HEK293 (cell line): ENCODE measurements at regions not wholly inside any gene's neighbourhood (a gene's known extent, or its start where the extent isn't known, plus 50 kb on each side); places are given as distances from the start of the nearest gene placed in this dataset.

Experiments used
- KLF1 ChIP-seq: fragments of 450-650 bp; formaldehyde crosslinking; IDR thresholded peaks from 2 replicates; pipeline ENCODE4 v1.5.1; 2016; ENCODE audit warnings: missing biosample characterization, missing genetic modification characterization
- YY1 ChIP-seq: fragments of 450-650 bp; formaldehyde crosslinking; IDR thresholded peaks from 2 replicates; pipeline ENCODE4 v1.5.1; 2018; ENCODE audit warnings: missing biosample characterization, missing genetic modification characterization
- ZBTB10 ChIP-seq: fragments of 450-650 bp; formaldehyde crosslinking; IDR thresholded peaks from 2 replicates; pipeline ENCODE4 v1.5.1; 2016; ENCODE audit warnings: missing biosample characterization, missing genetic modification characterization
- ZBTB8A ChIP-seq: fragments of 450-650 bp; formaldehyde crosslinking; IDR thresholded peaks from 2 replicates; pipeline ENCODE4 v1.5.1; 2016; ENCODE audit warnings: missing biosample characterization, missing genetic modification characterization
- ZNF138 ChIP-seq: fragments of 450-650 bp; formaldehyde crosslinking; IDR thresholded peaks from 2 replicates; pipeline ENCODE4 v1.5.1; 2016; ENCODE audit warnings: missing biosample characterization, missing genetic modification characterization, borderline replicate concordance
- ZNF174 ChIP-seq: fragments of 450-650 bp; formaldehyde crosslinking; IDR thresholded peaks from 2 replicates; pipeline ENCODE4 v1.5.0; 2017; ENCODE audit warnings: missing biosample characterization, mild to moderate bottlenecking, missing genetic modification characterization
- ZNF19 ChIP-seq: fragments of 450-650 bp; formaldehyde crosslinking; IDR thresholded peaks from 2 replicates; pipeline ENCODE4; 2016; ENCODE audit warnings: missing biosample characterization, missing genetic modification characterization, low read depth
- ZNF214 ChIP-seq: fragments of 450-650 bp; formaldehyde crosslinking; IDR thresholded peaks from 2 replicates; pipeline ENCODE4 v1.5.1; 2017; ENCODE audit warnings: missing biosample characterization, mild to moderate bottlenecking, missing genetic modification characterization, borderline replicate concordance
- ZNF248 ChIP-seq: fragments of 450-650 bp; formaldehyde crosslinking; IDR thresholded peaks from 2 replicates; pipeline ENCODE4 v1.5.1; 2017; ENCODE audit warnings: missing biosample characterization, missing genetic modification characterization
- ZNF514 ChIP-seq: fragments of 450-650 bp; formaldehyde crosslinking; IDR thresholded peaks from 2 replicates; pipeline ENCODE4 v1.5.1; 2016; ENCODE audit warnings: missing biosample characterization, missing genetic modification characterization
- ZNF521 ChIP-seq: fragments of 450-650 bp; formaldehyde crosslinking; IDR thresholded peaks from 2 replicates; pipeline ENCODE4 v1.5.1; 2017; ENCODE audit warnings: missing biosample characterization, mild to moderate bottlenecking, missing genetic modification characterization
- ZNF571 ChIP-seq: fragments of 450-650 bp; formaldehyde crosslinking; IDR thresholded peaks from 2 replicates; pipeline ENCODE4 v1.5.0; 2017; ENCODE audit warnings: missing biosample characterization, missing genetic modification characterization
- ZNF623 ChIP-seq: fragments of 450-650 bp; formaldehyde crosslinking; IDR thresholded peaks from 2 replicates; pipeline ENCODE4 v1.5.1; 2016; ENCODE audit warnings: missing biosample characterization, missing genetic modification characterization
- ZNF785 ChIP-seq: fragments of 450-650 bp; formaldehyde crosslinking; IDR thresholded peaks from 2 replicates; pipeline ENCODE4 v1.5.1; 2016; ENCODE audit warnings: missing biosample characterization, missing genetic modification characterization
- ZNF792 ChIP-seq: fragments of 450-650 bp; formaldehyde crosslinking; IDR thresholded peaks from 2 replicates; pipeline ENCODE4 v1.5.1; 2016; ENCODE audit warnings: missing biosample characterization, missing genetic modification characterization
- ZSCAN18 ChIP-seq: fragments of 450-650 bp; formaldehyde crosslinking; IDR thresholded peaks from 2 replicates; pipeline ENCODE4 v1.5.1; 2016; ENCODE audit warnings: missing biosample characterization, missing genetic modification characterization
- TF ChIP-seq, protein P1 (sequence below): fragments of 450-650 bp; formaldehyde crosslinking; IDR thresholded peaks from 2 replicates; pipeline ENCODE4 v1.5.1; 2016; ENCODE audit warnings: missing biosample characterization, missing genetic modification characterization
- TF ChIP-seq, protein P2 (sequence below): fragments of 450-650 bp; formaldehyde crosslinking; IDR thresholded peaks from 2 replicates; pipeline ENCODE4 v1.5.1; 2016; ENCODE audit warnings: missing biosample characterization, missing genetic modification characterization
- TF ChIP-seq, protein P3 (sequence below): fragments of 450-650 bp; formaldehyde crosslinking; IDR thresholded peaks from 2 replicates; pipeline ENCODE4 v1.5.1; 2016; ENCODE audit warnings: missing biosample characterization, missing genetic modification characterization
- TF ChIP-seq, protein P4 (sequence below): fragments of 450-650 bp; IDR thresholded peaks from 2 replicates; pipeline ENCODE4 v1.5.1; 2018; ENCODE audit warnings: missing biosample characterization, mild to moderate bottlenecking, missing genetic modification characterization
- TF ChIP-seq, protein P5 (sequence below): fragments of 450-650 bp; formaldehyde crosslinking; IDR thresholded peaks from 2 replicates; pipeline ENCODE4 v1.5.1; 2016; ENCODE audit warnings: missing biosample characterization, missing genetic modification characterization
- TF ChIP-seq, protein P6 (sequence below): fragments of 450-650 bp; formaldehyde crosslinking; IDR thresholded peaks from 2 replicates; pipeline ENCODE4 v1.5.1; 2016; ENCODE audit warnings: missing biosample characterization, missing genetic modification characterization

- TF ChIP-seq ZSCAN18 (tag by site-specific recombination): peak; percentile 45; the same call in 1 of the 2 replicates
- TF ChIP-seq ZNF138 (tag by site-specific recombination): no peak
- no peak for TF ChIP-seq ZBTB10 (tag by site-specific recombination)
- no peak; the same call in 1 of the 2 replicates for TF ChIP-seq ZNF623 (tag by site-specific recombination)
- no peak for TF ChIP-seq ZNF514
- TF ChIP-seq, protein P1, sequence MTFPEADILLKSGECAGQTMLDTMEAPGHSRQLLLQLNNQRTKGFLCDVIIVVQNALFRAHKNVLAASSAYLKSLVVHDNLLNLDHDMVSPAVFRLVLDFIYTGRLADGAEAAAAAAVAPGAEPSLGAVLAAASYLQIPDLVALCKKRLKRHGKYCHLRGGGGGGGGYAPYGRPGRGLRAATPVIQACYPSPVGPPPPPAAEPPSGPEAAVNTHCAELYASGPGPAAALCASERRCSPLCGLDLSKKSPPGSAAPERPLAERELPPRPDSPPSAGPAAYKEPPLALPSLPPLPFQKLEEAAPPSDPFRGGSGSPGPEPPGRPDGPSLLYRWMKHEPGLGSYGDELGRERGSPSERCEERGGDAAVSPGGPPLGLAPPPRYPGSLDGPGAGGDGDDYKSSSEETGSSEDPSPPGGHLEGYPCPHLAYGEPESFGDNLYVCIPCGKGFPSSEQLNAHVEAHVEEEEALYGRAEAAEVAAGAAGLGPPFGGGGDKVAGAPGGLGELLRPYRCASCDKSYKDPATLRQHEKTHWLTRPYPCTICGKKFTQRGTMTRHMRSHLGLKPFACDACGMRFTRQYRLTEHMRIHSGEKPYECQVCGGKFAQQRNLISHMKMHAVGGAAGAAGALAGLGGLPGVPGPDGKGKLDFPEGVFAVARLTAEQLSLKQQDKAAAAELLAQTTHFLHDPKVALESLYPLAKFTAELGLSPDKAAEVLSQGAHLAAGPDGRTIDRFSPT (tag by site-specific recombination): no peak
- TF ChIP-seq, protein P2, sequence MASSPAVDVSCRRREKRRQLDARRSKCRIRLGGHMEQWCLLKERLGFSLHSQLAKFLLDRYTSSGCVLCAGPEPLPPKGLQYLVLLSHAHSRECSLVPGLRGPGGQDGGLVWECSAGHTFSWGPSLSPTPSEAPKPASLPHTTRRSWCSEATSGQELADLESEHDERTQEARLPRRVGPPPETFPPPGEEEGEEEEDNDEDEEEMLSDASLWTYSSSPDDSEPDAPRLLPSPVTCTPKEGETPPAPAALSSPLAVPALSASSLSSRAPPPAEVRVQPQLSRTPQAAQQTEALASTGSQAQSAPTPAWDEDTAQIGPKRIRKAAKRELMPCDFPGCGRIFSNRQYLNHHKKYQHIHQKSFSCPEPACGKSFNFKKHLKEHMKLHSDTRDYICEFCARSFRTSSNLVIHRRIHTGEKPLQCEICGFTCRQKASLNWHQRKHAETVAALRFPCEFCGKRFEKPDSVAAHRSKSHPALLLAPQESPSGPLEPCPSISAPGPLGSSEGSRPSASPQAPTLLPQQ: no peak; the same call in 1 of the 2 replicates
- no peak for TF ChIP-seq ZNF174
- TF ChIP-seq ZNF521 (tag by site-specific recombination): no peak
- no peak for TF ChIP-seq YY1 (tag by site-specific recombination)
- TF ChIP-seq ZNF248 (tag by site-specific recombination): no peak
- TF ChIP-seq ZNF792 (tag by site-specific recombination): no peak
- TF ChIP-seq, protein P3, sequence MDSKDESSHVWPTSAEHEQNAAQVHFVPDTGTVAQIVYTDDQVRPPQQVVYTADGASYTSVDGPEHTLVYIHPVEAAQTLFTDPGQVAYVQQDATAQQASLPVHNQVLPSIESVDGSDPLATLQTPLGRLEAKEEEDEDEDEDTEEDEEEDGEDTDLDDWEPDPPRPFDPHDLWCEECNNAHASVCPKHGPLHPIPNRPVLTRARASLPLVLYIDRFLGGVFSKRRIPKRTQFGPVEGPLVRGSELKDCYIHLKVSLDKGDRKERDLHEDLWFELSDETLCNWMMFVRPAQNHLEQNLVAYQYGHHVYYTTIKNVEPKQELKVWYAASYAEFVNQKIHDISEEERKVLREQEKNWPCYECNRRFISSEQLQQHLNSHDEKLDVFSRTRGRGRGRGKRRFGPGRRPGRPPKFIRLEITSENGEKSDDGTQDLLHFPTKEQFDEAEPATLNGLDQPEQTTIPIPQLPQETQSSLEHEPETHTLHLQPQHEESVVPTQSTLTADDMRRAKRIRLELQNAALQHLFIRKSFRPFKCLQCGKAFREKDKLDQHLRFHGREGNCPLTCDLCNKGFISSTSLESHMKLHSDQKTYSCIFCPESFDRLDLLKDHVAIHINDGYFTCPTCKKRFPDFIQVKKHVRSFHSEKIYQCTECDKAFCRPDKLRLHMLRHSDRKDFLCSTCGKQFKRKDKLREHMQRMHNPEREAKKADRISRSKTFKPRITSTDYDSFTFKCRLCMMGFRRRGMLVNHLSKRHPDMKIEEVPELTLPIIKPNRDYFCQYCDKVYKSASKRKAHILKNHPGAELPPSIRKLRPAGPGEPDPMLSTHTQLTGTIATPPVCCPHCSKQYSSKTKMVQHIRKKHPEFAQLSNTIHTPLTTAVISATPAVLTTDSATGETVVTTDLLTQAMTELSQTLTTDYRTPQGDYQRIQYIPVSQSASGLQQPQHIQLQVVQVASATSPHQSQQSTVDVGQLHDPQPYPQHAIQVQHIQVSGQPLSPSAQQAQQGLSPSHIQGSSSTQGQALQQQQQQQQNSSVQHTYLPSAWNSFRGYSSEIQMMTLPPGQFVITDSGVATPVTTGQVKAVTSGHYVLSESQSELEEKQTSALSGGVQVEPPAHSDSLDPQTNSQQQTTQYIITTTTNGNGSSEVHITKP (tag by site-specific recombination): peak; percentile 73
- peak; percentile 91 for TF ChIP-seq ZBTB8A (tag by site-specific recombination)
- TF ChIP-seq, protein P4, sequence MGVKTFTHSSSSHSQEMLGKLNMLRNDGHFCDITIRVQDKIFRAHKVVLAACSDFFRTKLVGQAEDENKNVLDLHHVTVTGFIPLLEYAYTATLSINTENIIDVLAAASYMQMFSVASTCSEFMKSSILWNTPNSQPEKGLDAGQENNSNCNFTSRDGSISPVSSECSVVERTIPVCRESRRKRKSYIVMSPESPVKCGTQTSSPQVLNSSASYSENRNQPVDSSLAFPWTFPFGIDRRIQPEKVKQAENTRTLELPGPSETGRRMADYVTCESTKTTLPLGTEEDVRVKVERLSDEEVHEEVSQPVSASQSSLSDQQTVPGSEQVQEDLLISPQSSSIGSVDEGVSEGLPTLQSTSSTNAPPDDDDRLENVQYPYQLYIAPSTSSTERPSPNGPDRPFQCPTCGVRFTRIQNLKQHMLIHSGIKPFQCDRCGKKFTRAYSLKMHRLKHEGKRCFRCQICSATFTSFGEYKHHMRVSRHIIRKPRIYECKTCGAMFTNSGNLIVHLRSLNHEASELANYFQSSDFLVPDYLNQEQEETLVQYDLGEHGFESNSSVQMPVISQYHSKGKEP (tag by site-specific recombination): peak; percentile 91
- peak; percentile 62 for TF ChIP-seq KLF1 (tag by site-specific recombination)
- TF ChIP-seq ZNF785: no peak
- TF ChIP-seq, protein P5, sequence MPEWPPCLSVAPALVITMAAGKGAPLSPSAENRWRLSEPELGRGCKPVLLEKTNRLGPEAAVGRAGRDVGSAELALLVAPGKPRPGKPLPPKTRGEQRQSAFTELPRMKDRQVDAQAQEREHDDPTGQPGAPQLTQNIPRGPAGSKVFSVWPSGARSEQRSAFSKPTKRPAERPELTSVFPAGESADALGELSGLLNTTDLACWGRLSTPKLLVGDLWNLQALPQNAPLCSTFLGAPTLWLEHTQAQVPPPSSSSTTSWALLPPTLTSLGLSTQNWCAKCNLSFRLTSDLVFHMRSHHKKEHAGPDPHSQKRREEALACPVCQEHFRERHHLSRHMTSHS (tag by site-specific recombination): peak; percentile 68
- no peak for TF ChIP-seq ZNF571 (tag by site-specific recombination)
- no peak for TF ChIP-seq ZNF19
- TF ChIP-seq, protein P6, sequence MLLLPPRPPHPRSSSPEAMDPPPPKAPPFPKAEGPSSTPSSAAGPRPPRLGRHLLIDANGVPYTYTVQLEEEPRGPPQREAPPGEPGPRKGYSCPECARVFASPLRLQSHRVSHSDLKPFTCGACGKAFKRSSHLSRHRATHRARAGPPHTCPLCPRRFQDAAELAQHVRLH (tag by site-specific recombination): no peak; the same call in 1 of the 2 replicates
- no peak for TF ChIP-seq ZNF214 (tag by site-specific recombination)
Observed at GRCh38 chr5:93677359-93677891, 64.0 kb downstream of the POU5F2 start (continued).
